OCI-M1 (cell line): ENCODE measurements at regions not wholly inside any gene's neighbourhood (a gene's known extent, or its start where the extent isn't known, plus 50 kb on each side); places are given as distances from the start of the nearest gene placed in this dataset.
A peak's percentile ranks its signal among the peaks of the same experiment; 100 is the strongest.
"Not testable (repeated sequence)": the region's sequence is repeated elsewhere in the genome, so short reads cannot be mapped to it uniquely, and the experiment has no call there.

ENCODE experiments used
- DNase-seq: peaks from one replicate; lab custom pipeline; 2025; lab: John Stamatoyannopoulos, UW

DNA sequence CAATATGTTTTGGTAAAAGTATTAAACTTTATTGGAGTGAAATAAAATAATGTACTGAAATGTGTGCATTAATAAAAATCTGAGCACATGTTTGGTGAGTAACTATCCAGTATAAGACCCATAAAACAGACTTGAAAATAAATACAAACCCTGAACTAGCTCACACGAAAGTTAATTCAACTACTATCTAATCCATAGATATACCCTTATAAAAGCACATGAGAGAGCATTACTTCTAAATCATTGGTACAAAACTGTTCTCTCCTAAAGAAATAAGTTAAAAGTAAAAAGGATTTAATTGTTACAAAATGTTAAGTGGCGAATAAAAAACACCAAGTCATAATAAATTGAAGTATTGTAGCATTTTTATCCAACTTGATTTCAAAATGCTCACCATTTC lies 295.6 kb downstream of the PTPRC start:
- DNase-seq = peak; percentile 74

DNA sequence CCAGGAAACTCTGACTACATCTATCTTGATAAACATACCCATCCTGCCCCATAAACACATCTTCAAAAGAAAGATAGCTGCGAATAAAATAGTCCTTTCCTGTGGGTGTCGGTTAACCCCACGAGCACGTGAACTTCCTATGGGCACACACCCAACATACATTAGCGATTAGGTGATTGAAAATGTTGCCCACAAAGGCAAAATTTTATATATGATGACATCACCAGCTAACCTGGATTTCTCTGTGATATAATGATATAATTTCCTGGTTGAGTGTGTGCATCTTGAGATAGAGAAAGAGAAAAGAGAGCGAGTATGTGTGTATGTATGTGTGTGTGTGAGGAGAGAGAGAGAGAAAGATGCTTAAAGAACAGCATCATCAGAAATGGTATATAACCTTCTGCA lies 296.1 kb downstream of the PTPRC start:
- peak; percentile 92 for DNase-seq

DNA sequence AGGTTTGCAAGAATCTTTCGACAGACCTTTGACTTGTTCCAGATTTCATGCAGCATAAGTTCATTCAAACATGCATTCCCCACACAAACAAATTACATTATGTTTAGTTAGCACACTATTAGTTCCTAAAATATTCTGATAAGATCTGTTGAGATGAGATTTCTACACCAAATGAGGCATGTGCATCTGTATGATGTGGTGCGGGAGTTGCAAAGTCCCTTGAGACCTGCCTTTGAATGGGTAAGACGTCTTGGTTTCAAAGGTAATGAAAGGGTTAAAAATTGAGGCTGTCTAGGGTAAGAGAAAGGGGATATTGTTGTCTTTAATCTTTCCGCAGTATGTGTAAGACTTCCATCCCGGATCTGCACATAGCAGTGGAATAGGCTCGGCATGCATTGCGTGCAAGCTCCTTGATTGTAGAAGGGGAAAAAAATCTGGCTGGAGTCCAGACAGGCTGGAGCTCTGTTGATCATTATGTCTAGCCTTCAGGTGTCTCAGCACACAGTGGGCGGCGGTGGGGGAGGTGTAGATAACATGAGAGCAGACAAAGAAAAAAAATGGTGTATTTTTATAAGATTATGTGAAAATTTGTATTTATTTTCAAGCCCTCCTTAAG lies 296.6 kb downstream of the PTPRC start:
- DNase-seq = peak; percentile 96

DNA sequence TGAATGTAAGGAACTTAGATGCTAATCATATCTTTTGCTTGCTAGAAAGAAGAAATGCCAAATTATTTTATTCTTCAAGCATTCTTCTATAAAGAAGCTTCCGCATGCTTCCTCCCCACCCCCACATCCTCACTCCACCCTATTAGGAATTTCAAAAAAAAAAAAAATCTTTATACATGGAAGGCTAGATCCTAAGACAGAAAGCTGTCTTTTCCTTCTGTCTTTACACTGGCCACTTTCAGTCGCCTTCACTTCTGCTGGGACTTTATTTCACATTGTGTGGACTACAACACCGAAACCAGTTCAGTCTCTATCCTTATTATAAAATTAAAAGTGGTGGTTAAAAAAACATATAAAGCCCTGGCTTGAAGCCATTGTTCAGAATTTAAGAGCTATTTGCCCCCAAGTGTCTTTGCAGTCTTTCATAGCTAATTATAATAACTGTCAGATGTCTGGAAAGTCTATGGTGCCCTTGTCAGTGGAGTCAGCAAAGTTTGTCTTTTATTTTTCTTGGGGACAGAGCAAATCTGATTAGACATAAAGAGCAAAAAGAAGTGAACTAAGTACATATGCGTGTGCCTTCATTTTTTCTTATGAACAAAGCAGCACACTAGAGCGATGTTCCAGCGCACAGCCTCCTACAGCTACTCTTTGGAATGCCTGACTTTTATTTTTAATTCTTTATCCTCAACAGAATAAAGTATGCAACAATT lies 297.7 kb downstream of the PTPRC start:
- DNase-seq = peak; percentile 78

DNA sequence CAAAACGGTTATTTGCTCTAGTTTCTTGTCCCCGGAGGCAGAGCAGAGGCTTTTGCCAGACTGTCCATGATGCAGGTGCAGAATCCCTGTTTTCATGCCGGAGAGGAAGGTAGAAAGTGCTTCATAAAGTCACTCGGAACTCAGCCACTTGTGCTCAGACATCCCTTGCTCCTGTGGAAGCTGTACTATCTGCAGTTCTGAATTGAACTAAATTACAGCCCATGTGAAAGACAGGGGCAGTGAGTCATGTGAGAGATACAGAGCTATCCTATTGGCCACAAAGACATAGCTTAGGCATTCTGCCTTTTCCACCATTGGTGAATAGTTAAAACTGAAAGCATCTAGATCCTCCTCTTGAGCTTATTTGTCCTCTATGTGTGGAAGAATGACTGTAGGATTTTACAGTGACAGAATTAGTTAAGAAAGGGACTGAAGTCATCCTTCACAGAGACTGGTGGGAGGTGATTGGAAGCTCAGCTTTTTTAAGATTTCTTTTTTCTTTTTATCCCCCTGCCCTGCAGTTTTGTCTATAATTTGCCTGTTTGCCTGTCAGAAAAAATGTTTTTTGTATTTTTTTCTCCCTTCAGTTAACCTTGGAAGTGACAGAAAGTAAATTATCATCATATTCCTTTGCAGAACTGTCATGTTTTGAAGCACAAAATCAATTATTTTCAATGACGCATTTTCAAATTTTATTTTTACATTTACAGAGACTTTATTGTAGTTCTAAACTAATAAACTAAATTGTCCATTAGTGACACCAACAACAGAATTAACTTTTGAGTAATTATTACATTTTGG lies 298.6 kb downstream of the PTPRC start:
- DNase-seq = peak; percentile 99

DNA sequence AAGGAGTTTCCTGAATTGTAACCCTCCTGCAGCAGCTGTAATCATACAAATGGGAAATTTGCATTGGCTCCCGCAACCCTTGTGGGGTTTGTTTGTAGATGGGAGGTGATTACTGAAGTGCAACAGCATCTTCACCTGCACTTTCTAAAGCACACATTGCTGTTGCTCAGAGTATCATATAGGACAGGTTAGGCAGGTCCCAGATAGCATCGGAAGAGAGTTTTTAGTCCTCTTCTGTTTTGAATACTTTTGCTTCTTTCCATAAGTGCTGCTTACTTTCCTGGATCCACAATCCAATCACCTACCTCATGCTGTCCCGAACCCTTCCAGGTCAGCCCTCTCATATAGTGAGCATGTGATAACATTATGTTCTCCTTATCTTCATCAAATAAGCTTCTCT lies 300.4 kb downstream of the PTPRC start:
- DNase-seq = no peak

DNA sequence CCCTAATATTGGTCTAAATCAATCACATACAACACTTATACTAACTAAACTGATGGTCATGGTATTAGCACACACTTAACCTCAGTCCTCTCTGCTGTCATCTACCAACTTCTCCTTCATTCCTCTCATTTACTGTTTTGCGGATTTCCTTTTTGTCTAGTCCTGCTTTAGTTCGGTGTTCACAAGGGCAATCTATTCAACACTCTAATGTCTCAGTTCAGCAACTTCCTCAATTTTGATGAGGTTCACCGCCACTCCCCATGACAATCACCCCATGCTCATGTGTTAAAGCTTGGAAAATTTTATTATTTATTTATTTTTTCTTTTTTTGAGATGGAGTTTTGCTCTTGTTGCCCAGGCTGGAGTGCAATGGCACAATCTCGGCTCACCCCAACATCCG lies 301.1 kb downstream of the PTPRC start:
- no peak for DNase-seq

DNA sequence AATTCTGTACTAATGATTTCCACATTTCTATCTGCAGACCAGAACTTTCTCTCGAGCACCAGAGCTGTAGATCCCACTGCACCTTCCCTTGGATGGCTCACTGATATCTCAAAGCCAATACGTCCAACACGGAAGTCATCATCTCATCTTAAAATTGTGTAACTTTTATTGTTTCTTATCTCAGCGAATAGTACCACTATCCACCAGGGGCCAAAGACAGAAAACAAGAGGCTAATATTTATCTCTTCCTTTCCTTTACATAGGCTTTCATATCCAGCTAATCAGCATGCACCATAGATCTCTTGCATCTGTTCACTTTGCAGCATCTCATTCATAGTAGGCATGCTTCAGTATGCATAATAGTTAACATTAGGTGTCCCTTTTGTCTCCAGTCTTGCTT lies 303.6 kb downstream of the PTPRC start:
- no peak for DNase-seq

DNA sequence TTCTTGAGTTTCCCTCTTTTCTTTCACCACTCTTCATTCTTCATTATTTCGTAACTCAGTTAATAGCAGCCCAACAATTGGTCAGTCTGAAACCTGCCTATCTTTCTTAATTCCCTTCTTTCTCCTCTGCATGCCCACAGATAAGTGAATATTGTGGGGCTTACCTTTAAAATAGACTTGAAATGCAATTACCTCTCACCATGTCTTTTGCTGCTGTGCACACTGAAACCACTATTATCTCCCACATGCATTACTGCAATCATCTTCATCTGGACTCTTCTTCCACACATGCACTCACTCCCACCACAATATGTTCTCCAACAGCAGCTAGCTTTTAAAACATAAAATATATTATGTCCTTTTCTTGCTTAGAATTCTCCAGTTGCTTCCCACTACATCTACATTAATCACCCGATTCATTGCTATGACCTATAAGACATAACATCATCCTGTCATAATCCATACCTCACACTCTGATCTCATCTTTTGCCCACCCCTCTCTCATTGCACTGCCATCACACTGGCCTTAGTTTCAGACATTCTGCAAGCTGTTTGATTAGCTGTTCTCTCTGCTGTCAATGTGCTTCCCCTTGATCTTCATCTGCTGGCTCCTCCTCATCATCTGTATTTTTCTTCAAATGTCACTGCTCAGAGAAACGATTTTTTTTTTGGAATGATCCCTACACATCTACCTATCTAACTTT lies 304.8 kb downstream of the PTPRC start:
- peak; percentile 59 for DNase-seq

DNA sequence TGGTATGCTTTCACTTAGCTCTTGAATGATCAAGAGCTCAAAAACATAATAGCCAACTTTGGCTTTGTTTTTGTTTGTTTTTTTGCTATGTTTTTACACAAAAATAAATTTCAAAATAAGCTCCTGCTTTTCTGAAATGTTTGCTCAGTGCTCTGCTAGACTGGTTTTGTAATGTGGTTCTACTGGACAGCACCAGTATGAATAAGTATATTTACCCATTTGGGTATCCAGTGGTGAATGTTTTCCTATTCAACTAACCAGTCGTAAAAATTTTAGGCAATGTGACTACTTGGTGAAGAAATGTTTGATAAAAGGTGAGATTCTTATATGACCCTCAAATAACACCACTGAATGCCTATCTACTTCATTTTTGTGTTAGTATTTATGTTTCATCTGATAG lies 308.6 kb downstream of the PTPRC start:
- no peak for DNase-seq

DNA sequence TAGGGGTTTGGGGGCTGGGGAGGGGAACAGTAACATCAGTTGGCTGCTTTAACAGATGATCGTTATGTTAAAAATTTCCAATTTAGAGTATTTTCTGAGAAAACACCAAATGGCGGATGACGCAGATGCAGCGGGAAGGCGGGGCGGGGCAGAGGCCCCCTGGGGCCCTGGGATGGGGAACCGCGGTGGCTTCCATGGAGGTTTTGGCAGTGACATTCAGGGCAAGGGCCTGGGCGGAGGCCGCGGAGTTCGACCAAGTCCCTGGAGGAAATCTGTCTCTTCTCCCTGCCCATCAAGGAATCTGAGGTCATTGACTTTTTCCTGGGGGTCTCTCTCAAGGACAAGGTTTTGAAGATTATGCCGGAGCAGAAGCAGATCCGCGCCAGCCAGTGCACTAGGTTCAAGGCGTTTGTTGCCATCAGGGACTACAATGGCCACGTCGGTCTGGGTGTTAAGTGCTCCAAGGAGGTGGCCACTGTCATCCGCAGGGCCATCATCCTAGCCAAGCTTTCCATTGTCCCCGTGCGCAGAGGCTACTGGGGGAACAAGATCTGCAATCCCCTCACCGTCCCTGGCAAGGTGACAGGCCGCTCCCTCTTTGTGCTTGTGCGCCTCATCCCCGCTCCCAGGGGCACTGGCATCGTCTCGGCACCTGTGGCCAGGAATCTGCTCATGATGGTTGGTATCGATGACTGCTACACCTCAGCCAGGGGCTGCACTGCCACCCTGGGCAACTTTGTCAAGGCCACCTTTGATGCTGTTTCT lies 310.2 kb downstream of the PTPRC start:
- DNase-seq = no peak

DNA sequence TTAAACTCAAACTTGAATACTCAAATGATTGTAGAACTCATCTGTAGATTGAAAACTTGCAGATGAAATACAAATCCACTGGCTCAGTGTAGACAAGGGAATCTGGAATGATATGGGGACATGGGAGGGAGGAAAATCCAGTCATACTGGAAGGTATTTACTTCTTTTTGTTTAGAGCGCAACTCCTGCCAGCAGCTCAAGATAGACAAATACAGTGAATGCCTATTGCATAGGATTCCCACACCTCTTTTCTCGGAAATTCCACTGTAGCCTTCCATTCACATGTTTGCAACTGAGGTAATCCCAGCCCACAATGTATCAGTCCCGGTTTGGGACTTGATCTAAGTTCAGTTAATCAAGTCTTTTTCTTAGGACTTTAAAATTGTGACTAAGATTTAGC lies 311.2 kb downstream of the PTPRC start:
- DNase-seq = no peak

DNA sequence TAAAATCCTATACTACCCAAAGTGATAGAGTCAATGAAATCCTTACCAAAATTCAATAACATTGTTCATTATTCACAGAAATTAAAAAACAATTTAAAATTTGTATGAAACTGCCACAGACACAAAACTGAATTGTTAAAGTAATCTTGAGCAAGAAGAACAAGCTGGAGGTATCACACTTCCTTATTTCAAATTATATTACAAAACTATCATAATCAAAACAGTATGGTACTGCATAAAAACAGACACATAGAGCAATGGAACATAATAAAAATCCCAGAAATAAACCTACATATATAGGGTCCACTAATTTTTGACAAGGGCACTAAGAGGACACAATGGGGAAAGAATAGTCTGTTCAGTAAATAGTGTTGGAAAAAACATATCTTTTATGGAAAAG lies 316.2 kb downstream of the PTPRC start:
- peak; percentile 25 for DNase-seq

DNA sequence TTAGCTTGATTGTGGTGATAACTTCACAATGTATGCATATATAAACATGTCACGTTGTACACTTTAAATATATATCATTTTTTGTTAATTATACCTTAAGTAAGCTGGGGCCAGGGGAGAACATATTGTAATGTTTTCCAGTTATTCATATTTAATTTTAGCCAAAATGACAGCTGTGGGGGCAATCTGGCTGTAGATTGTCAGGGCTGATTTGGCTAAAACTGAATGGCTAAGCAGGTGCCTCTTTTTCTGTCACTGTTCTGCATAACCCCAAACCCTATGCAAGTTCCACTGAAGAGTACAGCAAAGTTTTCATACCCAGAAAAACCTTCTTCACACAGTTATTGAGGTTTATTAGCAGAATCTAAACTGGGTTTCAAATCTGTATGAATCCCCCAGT lies 318.2 kb downstream of the PTPRC start:
- DNase-seq = no peak

DNA sequence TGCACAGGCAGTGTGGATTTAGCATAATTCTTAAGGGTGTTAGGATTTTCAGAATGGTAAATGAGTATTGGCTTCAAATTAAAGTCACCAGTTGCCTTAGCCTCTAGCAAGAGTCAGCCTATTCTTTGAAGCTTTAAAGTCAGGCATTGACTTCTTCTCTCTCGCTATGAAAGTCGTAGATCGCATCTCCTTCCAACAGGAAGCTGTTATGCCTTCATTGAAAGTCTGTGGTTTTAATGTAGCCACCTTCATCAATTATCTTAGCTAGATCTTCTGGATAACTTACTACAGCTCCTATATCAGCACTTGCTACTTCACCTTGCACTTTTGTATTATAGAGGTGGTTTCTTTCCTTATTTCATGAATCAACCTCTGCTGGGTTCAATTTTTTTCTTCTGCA lies 320.2 kb downstream of the PTPRC start:
- DNase-seq = no peak

DNA sequence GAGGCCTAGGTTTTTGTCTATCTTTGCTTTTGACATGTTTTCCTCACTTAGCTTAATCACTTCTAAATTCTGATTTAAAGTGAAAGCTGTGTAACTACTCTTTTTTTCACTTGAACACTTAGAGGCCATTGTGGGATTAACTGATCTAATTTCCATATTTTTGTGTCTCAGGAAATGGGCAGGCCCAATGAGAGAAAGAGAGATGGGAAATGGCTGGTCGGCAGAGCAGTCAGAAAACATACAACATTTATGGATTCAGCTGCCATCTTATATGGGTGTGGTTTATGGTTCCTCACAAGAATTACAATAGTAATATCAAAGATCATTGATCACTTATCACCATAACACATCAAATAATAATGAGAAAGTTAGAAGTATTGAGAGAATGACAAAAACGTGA lies 320.8 kb downstream of the PTPRC start:
- no peak for DNase-seq

DNA sequence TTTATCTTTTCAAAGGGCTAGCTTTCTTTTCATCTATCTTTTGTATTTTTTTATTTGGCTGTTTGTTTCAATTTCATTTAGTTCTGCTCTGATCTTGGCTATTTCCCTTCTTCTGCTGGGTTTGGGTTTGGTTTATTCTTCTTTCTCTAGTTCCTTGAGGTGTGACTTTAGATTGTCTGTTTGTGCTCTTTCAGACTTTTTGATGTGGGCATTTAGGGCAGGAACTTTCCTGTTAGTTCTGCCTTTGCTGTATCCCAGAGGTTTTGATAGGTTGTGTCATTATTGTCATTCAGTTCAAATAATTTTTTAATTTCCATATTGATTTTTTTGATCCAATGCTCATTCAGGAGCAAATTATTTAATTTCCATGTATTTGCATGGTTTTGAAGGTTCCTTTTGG lies 325.0 kb downstream of the PTPRC start:
- DNase-seq = not testable (repeated sequence)

DNA sequence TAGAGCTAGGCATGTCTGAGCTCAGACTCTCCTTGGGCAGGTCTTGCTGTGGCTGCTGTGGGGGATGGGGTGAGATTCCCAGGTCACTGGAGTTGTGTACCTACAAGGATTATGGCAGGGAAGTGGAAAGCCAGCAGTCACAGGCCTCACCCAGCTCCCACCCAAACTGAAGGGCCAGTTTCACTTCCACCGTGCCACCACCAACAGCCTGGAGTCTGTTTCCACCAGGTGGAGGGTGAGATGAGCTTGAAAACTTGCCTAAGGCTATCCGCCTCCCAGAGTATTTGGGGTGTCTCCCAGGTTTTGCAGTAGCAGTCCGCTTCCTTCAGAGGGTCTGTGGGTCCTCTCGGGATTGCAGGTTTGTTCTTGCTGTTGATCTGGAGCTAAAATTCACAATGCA lies 327.7 kb downstream of the PTPRC start:
- no peak for DNase-seq

DNA sequence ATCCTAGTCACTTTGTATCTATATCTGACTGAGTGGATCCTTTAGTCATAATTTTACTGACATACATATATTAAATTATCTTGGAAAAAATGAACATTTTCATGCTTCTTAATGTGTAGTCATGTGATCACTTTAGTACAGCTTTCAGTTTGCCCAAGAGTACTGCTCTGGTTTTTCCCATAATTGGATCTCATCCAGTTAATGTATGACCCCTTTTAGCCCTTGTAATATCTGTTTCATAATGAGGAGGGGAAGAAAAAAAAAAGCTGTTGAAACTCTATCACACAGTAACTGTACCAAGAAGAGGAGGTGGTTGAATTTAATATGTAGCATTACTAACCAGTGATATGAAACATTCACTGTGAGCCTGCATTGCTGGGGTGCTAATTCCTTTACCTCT lies 328.7 kb downstream of the PTPRC start:
- DNase-seq = peak; percentile 77

DNA sequence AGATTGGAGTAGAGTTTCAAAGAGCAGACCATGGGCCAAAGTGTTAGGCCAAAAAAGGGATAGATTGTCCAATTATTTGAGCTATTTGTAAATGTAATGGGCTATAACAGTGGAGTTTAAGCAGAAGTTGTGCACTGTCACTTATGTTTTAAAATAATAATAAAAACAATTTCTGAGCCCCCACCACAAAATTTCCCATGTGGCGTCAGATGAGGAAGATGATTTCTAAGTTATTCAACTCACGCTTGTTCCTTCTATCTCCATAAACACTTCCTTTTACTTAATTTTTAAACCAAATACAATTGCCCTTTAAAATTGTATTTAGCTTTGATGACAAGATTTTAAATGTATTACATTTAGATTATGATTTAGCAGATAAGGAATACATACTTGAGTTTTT lies 330.0 kb downstream of the PTPRC start:
- no peak for DNase-seq

DNA sequence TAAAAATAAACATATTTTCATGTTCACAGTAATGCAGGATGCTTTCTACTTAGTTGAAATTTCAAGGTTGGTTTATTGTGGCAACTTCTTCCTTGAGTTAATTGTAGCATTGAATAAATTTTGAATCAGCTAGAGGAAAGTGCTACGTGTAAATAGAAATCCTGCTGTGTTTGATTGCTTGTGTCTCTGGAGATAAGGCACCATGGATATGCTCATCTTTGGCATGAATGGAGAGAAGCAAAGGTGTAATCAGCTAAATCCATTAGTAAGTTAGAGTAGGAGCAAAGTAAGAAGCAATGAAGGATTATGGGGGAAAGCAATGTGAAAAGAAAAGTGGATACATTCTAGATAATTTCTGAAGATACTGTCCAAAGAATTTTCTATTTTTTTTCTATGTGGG lies 331.1 kb downstream of the PTPRC start:
- DNase-seq = no peak

DNA sequence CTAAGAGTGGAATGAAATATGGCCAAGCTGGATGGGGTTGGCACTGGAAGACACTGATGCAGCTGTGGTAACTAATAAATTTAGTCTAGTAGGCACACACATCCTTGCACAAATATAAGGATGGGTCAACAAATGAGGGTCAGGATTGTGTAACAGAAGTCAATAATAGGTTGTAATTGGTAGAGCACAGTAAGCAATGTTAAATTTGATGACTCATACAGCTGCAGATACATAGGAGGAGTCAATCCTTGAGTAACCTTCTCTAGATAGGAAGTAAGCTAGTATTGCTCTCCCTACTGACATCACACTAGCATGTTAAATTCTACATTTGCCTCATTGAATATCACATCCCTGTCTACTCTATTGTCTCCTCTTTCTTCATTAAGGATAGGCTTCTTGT lies 332.1 kb downstream of the PTPRC start:
- peak; percentile 87 for DNase-seq
